Mammary epithelial cell (primary cell): ENCODE measurements at regions not wholly inside any gene's neighbourhood (a gene's known extent, or its start where the extent isn't known, plus 50 kb on each side); places are given as distances from the start of the nearest gene placed in this dataset.

ENCODE experiments used
- EZH2 ChIP-seq: IDR thresholded peaks from 2 replicates; pipeline ENCODE4 v1.6.1; 2012; ENCODE audit warnings: low read length, inconsistent platforms, borderline replicate concordance
- TF ChIP-seq, protein P1 (sequence below), 2 donors: IDR thresholded peaks in 1 of 2; conservative IDR thresholded peaks in 1 of 2; 2 replicates each; pipeline ENCODE4 v1.5.1; 2011 to 2012; ENCODE audit warnings: inconsistent platforms in 2 of 2, low read length in 2 of 2, mild to moderate bottlenecking in 2 of 2, control low read depth in 1 of 2, low read depth in 1 of 2; ENCODE audit not compliant: insufficient read depth in 1 of 2; ENCODE audit errors: extremely low read depth in 1 of 2

- TF ChIP-seq, protein P1, sequence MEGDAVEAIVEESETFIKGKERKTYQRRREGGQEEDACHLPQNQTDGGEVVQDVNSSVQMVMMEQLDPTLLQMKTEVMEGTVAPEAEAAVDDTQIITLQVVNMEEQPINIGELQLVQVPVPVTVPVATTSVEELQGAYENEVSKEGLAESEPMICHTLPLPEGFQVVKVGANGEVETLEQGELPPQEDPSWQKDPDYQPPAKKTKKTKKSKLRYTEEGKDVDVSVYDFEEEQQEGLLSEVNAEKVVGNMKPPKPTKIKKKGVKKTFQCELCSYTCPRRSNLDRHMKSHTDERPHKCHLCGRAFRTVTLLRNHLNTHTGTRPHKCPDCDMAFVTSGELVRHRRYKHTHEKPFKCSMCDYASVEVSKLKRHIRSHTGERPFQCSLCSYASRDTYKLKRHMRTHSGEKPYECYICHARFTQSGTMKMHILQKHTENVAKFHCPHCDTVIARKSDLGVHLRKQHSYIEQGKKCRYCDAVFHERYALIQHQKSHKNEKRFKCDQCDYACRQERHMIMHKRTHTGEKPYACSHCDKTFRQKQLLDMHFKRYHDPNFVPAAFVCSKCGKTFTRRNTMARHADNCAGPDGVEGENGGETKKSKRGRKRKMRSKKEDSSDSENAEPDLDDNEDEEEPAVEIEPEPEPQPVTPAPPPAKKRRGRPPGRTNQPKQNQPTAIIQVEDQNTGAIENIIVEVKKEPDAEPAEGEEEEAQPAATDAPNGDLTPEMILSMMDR (conservative IDR thresholded peaks at IDR 0.05 in 1 of 2, IDR thresholded peaks at IDR 0.05 in 1 of 2; ENCODE audit: extremely low read depth in 1 of 2, insufficient read depth in 1 of 2, low read depth in 1 of 2, low read length in 2 of 2) = no peak
- no peak for TF ChIP-seq EZH2
Observed at GRCh38 chr3:23113455-23114171, 89.5 kb upstream of the UBE2E2 start.
